Heart left ventricle (tissue), 16 donors: ENCODE measurements at regions not wholly inside any gene's neighbourhood (a gene's known extent, or its start where the extent isn't known, plus 50 kb on each side); places are given as distances from the start of the nearest gene placed in this dataset.
"Not testable (repeated sequence)": the region's sequence is repeated elsewhere in the genome, so short reads cannot be mapped to it uniquely, and the experiment has no call there.

Source experiments
- ATAC-seq, 4 donors: fragments of 200-7000 bp; cut with Tn5 transposase; one replicate each; pipeline ENCODE4 v1.9.1; 2020 to 2022; ENCODE audit warnings: moderate library complexity in 4 of 4, mild to moderate bottlenecking in 3 of 4, moderate number of reproducible peaks in 1 of 4
- DNase-seq, 5 donors: peaks; one replicate each; pipeline ENCODE4 v3.0.0-alpha.2; 2020
- H3K27ac ChIP-seq, 12 donors: fragments of 200-600 bp; sonication (generic) in 4 of 12; one replicate each; pipeline versions ENCODE4 v1.5.0 to v1.8.0; 2016 to 2022; ENCODE audit warnings: mild to moderate bottlenecking in 2 of 12
- H3K27me3 ChIP-seq, 9 donors: fragments of 200-600 bp; sonication (generic) in 2 of 9; one replicate each; pipeline versions ENCODE4 v1.5.1 to v1.8.0; 2016 to 2022; ENCODE audit warnings: mild to moderate bottlenecking in 3 of 9
- H3K36me3 ChIP-seq, 9 donors: fragments of 200-600 bp; sonication (generic) in 2 of 9; one replicate each; pipeline versions ENCODE4 v1.5.0 to v1.8.0; 2018 to 2022; ENCODE audit warnings: mild to moderate bottlenecking in 2 of 9
- H3K4me1 ChIP-seq, 12 donors: fragments of 200-600 bp; sonication (generic) in 4 of 12; one replicate each; pipeline versions ENCODE4 v1.5.0 to v1.8.0; 2016 to 2022; ENCODE audit warnings: mild to moderate bottlenecking in 3 of 12
- H3K4me3 ChIP-seq, 12 donors: fragments of 200-600 bp; sonication (generic) in 4 of 12; one replicate each; pipeline versions ENCODE4 v1.5.0 to v1.8.0; 2017 to 2022; ENCODE audit warnings: mild to moderate bottlenecking in 9 of 12, moderate library complexity in 4 of 12
- H3K9me3 ChIP-seq, 12 donors: fragments of 200-600 bp; sonication (generic) in 4 of 12; one replicate each; pipeline versions ENCODE4 v1.5.0 to v1.8.0; 2016 to 2022; ENCODE audit warnings: mild to moderate bottlenecking in 1 of 12
- POLR2A ChIP-seq, 2 donors: fragments of 450-650 bp; IDR thresholded peaks; one replicate each; pipeline ENCODE4 v1.6.1; 2017; ENCODE audit warnings: antibody characterized with exemption in 2 of 2, mild to moderate bottlenecking in 2 of 2, moderate library complexity in 2 of 2
- WGBS, 4 donors: extraction: QIAGEN DNeasy Blood & Tissue Kit in 2 of 4; methylation state at CpG; one replicate each; pipeline versions ENCODE4 v1.1.5 to v1.1.7; 2013 to 2018; 5-methylcytosine and 5-hydroxymethylcytosine counted together
- intact Hi-C, 10 donors: fragments of 100-400 bp; cut with DNase I; formaldehyde crosslinking; loops; one replicate each; pipeline versions ENCODE4 v1.11.1 to v1.14.2; 2022
- TF ChIP-seq, protein P1 (sequence below), 12 donors: fragments of 200-600 bp; sonication (generic) in 4 of 12; IDR thresholded peaks; one replicate each; pipeline versions ENCODE4 v1.5.0 to v1.8.0; 2018 to 2022; ENCODE audit warnings: antibody characterized with exemption in 12 of 12, mild to moderate bottlenecking in 5 of 12
- donor health status: ischemic (EF 13 %, LVEDD 7.1; RV severe dilation, severe dysfunction).
- donor health status: healthy with polysubstance abuse.
- donor health status: DM: no; HTN: yes; CAD: no.
- donor health status: DM: no; HTN: no; CAD: no.
- donor health status: ischemic (EF 25% LVEDD 6.9; RV normal size, moderate dysfunction).
- donor health status: ischemic (EF 25% LVEDD 5.7; RV mildly dilated, moderate dysfunction).
- donor health status: healthy.
- donor health status: DM: yes; HTN: yes; CAD: no.
- donor health status: ischemic (EF 35%, LVEDD 5.7; RV mildly dilated, moderate dysfunction).
- donor health status: nonischemic (EF 11% LVEDD 7.7; RV severe dilation, severe dysfunction).
- donor health status: DM: yes; HTN: yes; CAD: no.
- donor health status: PGD.
- donor health status: ischemic (EF 29% LVEDD 5.4; RV normal size, mild dysfunction).
- donor health status: nonischemic (EF 23%, LVEDD 6.1; RV moderate dilation, normal function).

DNA sequence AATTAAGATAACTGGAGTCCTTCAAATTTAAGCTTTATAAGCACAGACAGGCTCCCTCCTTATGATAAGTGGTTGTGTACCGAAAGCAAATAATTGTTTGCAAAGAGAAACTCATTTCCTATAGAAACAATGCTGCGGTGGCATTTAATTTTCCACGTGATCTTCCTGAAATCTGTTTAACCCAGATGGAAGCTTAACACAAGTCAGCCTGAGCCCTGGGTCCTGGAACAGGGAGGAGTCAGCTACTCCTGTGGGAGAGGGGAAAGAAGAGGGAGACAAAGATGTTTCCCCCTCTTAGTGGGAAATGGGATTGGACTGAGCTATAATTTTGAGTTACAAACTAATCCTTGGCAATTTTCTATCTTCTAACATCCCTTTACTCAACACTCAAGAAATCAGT, 136.5 kb downstream of the ELOVL4 start:
- intact Hi-C loops: loop anchor here in 6 of 10 donors (5.0 to 10.0 kb wide), 3 partner anchors 34 to 246 kb away; no protein-coding TSS in a partner anchor
- no peak for ATAC-seq
- no peak for TF ChIP-seq POLR2A (IDR thresholded peaks at IDR 0.05)
- TF ChIP-seq, protein P1, sequence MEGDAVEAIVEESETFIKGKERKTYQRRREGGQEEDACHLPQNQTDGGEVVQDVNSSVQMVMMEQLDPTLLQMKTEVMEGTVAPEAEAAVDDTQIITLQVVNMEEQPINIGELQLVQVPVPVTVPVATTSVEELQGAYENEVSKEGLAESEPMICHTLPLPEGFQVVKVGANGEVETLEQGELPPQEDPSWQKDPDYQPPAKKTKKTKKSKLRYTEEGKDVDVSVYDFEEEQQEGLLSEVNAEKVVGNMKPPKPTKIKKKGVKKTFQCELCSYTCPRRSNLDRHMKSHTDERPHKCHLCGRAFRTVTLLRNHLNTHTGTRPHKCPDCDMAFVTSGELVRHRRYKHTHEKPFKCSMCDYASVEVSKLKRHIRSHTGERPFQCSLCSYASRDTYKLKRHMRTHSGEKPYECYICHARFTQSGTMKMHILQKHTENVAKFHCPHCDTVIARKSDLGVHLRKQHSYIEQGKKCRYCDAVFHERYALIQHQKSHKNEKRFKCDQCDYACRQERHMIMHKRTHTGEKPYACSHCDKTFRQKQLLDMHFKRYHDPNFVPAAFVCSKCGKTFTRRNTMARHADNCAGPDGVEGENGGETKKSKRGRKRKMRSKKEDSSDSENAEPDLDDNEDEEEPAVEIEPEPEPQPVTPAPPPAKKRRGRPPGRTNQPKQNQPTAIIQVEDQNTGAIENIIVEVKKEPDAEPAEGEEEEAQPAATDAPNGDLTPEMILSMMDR (IDR thresholded peaks at IDR 0.05): no peak
- Histone ChIP-seq H3K9me3 (no peaks in the 10 kb centered on the region), H3K27me3 (no peaks in the 10 kb centered on the region), H3K27ac (no peak overlapping the region), H3K4me3 (no peak overlapping the region), H3K36me3 (no peaks in the 10 kb centered on the region), H3K4me1 (no peaks in the 10 kb centered on the region)
- DNase-seq: no peak
- WGBS, 4 donors: 48 to 68% (median 57%) methylated on average over 3 of the region's 3 CpGs

DNA sequence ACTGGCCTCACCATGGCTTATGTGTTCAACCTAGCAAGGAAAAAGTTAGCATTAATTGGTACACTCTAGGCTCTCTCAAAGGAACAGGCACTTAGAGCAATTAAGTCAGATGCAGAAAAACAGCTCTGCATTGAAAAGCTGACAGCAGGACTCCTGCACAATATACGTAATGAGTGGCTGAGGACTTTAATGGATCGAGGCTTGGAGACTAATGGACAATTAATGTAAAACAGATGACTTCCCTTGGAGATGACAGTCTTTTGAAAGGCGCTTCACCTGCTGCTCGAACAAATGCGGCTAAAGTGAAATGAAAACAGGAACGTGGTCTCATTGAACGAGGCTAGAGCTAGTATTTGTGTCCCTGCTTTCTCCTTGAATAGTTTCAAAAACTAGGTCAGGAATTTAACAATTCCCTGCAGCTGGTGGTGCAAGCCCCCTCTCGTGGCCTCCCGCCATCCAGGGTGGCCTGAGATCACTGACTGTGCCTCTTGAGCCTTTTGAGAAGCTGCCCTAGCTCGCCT, 137.1 kb downstream of the ELOVL4 start:
- ATAC-seq: no peak
- Histone ChIP-seq H3K27me3 (no peaks in the 10 kb centered on the region), H3K36me3 (no peaks in the 10 kb centered on the region), H3K4me3 (no peak overlapping the region), H3K9me3 (no peaks in the 10 kb centered on the region), H3K27ac (no peak overlapping the region), H3K4me1 (no peaks in the 10 kb centered on the region)
- no peak for DNase-seq
- intact Hi-C loops: loop anchor here in 6 of 10 donors (5.0 to 10.0 kb wide), 3 partner anchors 33 to 245 kb away; no protein-coding TSS in a partner anchor
- TF ChIP-seq POLR2A (IDR thresholded peaks at IDR 0.05): no peak
- TF ChIP-seq, protein P1 (IDR thresholded peaks at IDR 0.05): no peak
- WGBS, 4 donors: 63 to 66% (median 65%) methylated on average over 10 of the region's 10 CpGs

DNA sequence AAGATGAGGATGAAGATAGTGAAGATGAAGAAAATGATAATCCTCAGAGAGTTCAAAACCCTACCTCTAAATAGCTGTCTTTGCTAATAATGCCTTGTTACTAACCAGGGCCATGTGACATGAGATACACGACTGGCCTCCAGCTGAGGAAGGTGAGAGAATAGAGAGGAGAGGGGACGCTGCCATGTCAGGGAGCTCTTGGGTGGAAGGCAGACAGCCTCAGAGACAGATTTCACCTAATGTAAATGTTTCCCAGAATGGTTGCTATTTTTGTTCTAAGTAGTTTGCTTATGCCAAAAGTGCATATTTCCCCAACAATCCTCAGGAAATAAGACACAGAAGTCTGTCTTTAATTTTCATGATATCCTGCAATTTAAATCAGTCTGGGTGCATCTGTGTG, 138.4 kb downstream of the ELOVL4 start:
- Histone ChIP-seq H3K4me1 (no peaks in the 10 kb centered on the region), H3K4me3 (no peak overlapping the region), H3K27ac (no peak overlapping the region), H3K36me3 (no peaks in the 10 kb centered on the region), H3K9me3 (no peaks in the 10 kb centered on the region), H3K27me3 (no peaks in the 10 kb centered on the region)
- no peak for TF ChIP-seq POLR2A (IDR thresholded peaks at IDR 0.05)
- TF ChIP-seq, protein P1 (IDR thresholded peaks at IDR 0.05): no peak
- intact Hi-C loops: no loop called here
- WGBS, 4 donors: 40 to 60% (median 42%) methylated on average over 2 of the region's 2 CpGs
- DNase-seq (no peak), ATAC-seq (no peak)

DNA sequence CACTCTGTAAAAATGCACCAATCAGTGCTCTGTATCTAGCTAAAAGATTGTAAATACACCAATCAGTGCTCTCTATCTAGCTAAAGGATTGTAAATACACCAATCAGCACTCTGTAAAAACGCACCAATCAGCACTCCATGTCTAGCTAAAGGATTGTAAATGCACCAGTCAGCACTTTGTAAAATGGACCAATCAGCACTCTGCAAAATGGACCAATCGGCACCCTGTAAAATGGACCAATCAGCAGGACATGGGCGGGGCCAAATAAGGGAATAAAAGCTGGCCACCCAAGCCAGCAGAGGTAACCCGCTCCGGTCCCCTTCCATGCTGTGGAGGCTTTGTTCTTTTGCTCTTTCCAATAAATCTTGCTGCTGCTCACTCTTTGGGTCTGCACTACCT, 140.7 kb downstream of the ELOVL4 start:
- H3K9me3 ChIP-seq, H3K4me1 ChIP-seq, H3K4me3 ChIP-seq, DNase-seq, ATAC-seq, H3K27me3 ChIP-seq, H3K27ac ChIP-seq, intact Hi-C loops, H3K36me3 ChIP-seq: not testable (repeated sequence)
- WGBS, 4 donors: 92 to 97% (median 94%) methylated on average over 5 of the region's 5 CpGs

DNA sequence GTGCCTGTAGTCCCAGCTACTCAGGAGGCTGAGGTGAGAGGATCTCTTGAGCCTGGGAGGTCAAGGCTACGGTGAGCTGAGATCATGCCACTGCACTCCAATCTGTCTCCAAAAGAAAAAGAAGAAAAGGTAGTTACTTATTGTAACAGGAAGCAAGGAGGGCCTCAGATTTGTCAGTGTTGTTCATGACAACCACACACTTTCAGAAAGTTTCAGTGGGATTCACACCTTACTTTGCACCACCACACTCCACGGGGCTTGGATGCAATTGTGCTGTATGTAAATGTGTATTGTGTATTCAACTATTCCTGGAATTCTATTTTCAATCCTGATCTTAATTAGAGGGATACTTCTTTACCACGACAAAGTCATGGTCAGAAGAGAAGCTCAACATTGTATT, 142.6 kb downstream of the ELOVL4 start:
- ATAC-seq (no peak), DNase-seq (no peak)
- TF ChIP-seq POLR2A (IDR thresholded peaks at IDR 0.05): no peak
- TF ChIP-seq, protein P1 (IDR thresholded peaks at IDR 0.05): no peak
- WGBS, 4 donors: 78 to 81% (median 79%) methylated on average over 3 of the region's 3 CpGs
- Histone ChIP-seq H3K36me3 (no peaks in the 10 kb centered on the region), H3K27ac (no peak overlapping the region), H3K4me1 (no peaks in the 10 kb centered on the region), H3K9me3 (no peaks in the 10 kb centered on the region), H3K27me3 (peaks cover 0 to 4% (median 0%) of the 10 kb centered on the region in 9 donors), H3K4me3 (no peak overlapping the region)
- intact Hi-C loops: no loop called here
